Keratinocyte (primary cell): ENCODE measurements at regions not wholly inside any gene's neighbourhood (a gene's known extent, or its start where the extent isn't known, plus 50 kb on each side); places are given as distances from the start of the nearest gene placed in this dataset.

Experiments used
- DNase-seq: peaks from one replicate; pipeline ENCODE4 v3.0.0-alpha.2; 2011; ENCODE audit warnings: low read depth, missing footprints, low spot score
- FAIRE-seq: peaks from 2 replicates; lab custom pipeline; 2011; peaks lifted over from hg19 to GRCh38; lab: Jason Lieb, UNC
- H2AFZ ChIP-seq: 2 replicates; pipeline ENCODE4 v1.6.0; 2012; ENCODE audit warnings: low read length, control low read depth, inconsistent platforms; ENCODE audit not compliant: control insufficient read depth
- H3K27ac ChIP-seq: 2 replicates; pipeline ENCODE4 v1.5.1; 2011; ENCODE audit warnings: low read length; ENCODE audit not compliant: control insufficient read depth, insufficient read depth
- H3K27me3 ChIP-seq: 3 replicates; pipeline ENCODE4 v1.6.0; 2011; ENCODE audit warnings: low read length; ENCODE audit not compliant: control insufficient read depth, insufficient read depth; ENCODE audit errors: extremely low read depth
- H3K36me3 ChIP-seq, 2 experiments: 2 replicates in 1 of 2; 3 replicates in 1 of 2; pipeline ENCODE4 v1.5.1; 2011; ENCODE audit warnings: low read length in 2 of 2, mild to moderate bottlenecking in 1 of 2; ENCODE audit not compliant: control insufficient read depth in 2 of 2, insufficient read depth in 2 of 2; ENCODE audit errors: extremely low read depth in 1 of 2
- H3K4me1 ChIP-seq: 3 replicates; pipeline ENCODE4 v1.5.1; 2011; ENCODE audit warnings: low read length; ENCODE audit not compliant: control insufficient read depth, insufficient read depth; ENCODE audit errors: extremely low read depth
- H3K4me2 ChIP-seq: 3 replicates; pipeline ENCODE4 v1.6.0; 2011; ENCODE audit warnings: low read depth, low read length; ENCODE audit not compliant: control insufficient read depth, insufficient read depth; ENCODE audit errors: extremely low read depth
- H3K4me3 ChIP-seq, 3 experiments: fragments of 200-600 bp in 1 of 3; sonication (generic) in 1 of 3; 2 replicates in 2 of 3; 3 replicates in 1 of 3; pipeline ENCODE4 v1.5.1; 2011 to 2016; ENCODE audit warnings: low read length in 3 of 3, mild to moderate bottlenecking in 3 of 3, control low read depth in 2 of 3, inconsistent platforms in 1 of 3, low read depth in 1 of 3, mixed read lengths in 1 of 3, mixed run types in 1 of 3, moderate library complexity in 1 of 3; ENCODE audit not compliant: control insufficient read depth in 2 of 3, insufficient read depth in 2 of 3; ENCODE audit errors: extremely low read depth in 1 of 3
- H3K79me2 ChIP-seq: 2 replicates; pipeline ENCODE4 v1.6.0; 2012; ENCODE audit warnings: low read length; ENCODE audit not compliant: control insufficient read depth, insufficient read depth
- H3K9ac ChIP-seq: 3 replicates; pipeline ENCODE4 v1.6.0; 2011; ENCODE audit warnings: low read length; ENCODE audit not compliant: control insufficient read depth, insufficient read depth; ENCODE audit errors: extremely low read depth
- H3K9me1 ChIP-seq: 3 replicates; pipeline ENCODE4 v1.6.0; 2011; ENCODE audit warnings: low read length; ENCODE audit not compliant: control insufficient read depth, insufficient read depth; ENCODE audit errors: extremely low read depth
- H3K9me3 ChIP-seq: 2 replicates; pipeline ENCODE4 v1.5.1; 2012; ENCODE audit warnings: low read depth, low read length; ENCODE audit not compliant: control insufficient read depth
- H4K20me1 ChIP-seq: 3 replicates; pipeline ENCODE4 v1.6.0; 2011; ENCODE audit warnings: low read length; ENCODE audit not compliant: control insufficient read depth, insufficient read depth; ENCODE audit errors: extremely low read depth
- EZH2 ChIP-seq: IDR thresholded peaks from one replicate; pipeline ENCODE4 v1.6.1; 2012; ENCODE audit warnings: inconsistent platforms, mild to moderate bottlenecking, low read length, moderate library complexity
- dilution Hi-C: fragments of 300-500 bp; cut with MboI; formaldehyde crosslinking; loops from one replicate; pipeline ENCODE4 v1.7.0; 2020; ENCODE audit warnings: low sequenced_read_pairs; ENCODE audit not compliant: extremely low pct_ligation_motif_present
- TF ChIP-seq, protein P1 (sequence below), 3 experiments: IDR thresholded peaks in 1 of 3; conservative IDR thresholded peaks in 1 of 3; optimal IDR thresholded peaks in 1 of 3; 2 replicates in 2 of 3; 3 replicates in 1 of 3; pipeline versions ENCODE3 to v1.5.1; 2011; ENCODE audit warnings: low read length in 3 of 3, mild to moderate bottlenecking in 3 of 3, moderate library complexity in 2 of 3, control low read depth in 1 of 3, inconsistent platforms in 1 of 3; ENCODE audit not compliant: insufficient read depth in 2 of 3; ENCODE audit errors: extremely low read depth in 1 of 3

DNA sequence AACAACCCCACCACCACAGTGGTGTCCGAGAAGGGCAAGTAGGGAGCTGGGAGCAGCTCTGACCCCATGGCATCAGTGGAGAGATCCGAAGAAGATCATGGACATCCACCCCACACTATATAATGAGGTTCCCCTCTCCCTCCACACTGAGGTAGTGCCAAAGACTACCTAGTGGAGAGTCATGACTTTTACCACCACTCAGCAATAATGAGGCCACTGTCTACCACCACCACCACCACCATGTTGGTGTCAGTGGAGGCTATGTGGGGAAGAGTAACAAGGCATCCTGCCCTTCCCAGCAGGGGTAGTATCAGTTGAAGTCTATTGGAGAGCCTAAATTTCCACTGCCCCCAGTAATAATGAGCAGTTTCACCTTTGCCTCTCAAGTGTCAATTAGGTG is 321.7 kb upstream of the ZC3H15 start:
- DNase-seq (no peak), FAIRE-seq (no peak)
- H3K9ac ChIP-seq: no peak overlapping the region
- H3K4me1 ChIP-seq: no peaks in the 10 kb centered on the region
- H3K27ac ChIP-seq: no peak overlapping the region
- no peaks in the 10 kb centered on the region for H3K36me3 ChIP-seq
- no peak overlapping the region for H3K4me2 ChIP-seq
- no peaks in the 10 kb centered on the region for H3K9me3 ChIP-seq
- H3K79me2 ChIP-seq: no peaks in the 10 kb centered on the region
- H4K20me1 ChIP-seq: no peaks in the 10 kb centered on the region
- no peak overlapping the region for H3K4me3 ChIP-seq
- TF ChIP-seq EZH2: no peak
- TF ChIP-seq, protein P1, sequence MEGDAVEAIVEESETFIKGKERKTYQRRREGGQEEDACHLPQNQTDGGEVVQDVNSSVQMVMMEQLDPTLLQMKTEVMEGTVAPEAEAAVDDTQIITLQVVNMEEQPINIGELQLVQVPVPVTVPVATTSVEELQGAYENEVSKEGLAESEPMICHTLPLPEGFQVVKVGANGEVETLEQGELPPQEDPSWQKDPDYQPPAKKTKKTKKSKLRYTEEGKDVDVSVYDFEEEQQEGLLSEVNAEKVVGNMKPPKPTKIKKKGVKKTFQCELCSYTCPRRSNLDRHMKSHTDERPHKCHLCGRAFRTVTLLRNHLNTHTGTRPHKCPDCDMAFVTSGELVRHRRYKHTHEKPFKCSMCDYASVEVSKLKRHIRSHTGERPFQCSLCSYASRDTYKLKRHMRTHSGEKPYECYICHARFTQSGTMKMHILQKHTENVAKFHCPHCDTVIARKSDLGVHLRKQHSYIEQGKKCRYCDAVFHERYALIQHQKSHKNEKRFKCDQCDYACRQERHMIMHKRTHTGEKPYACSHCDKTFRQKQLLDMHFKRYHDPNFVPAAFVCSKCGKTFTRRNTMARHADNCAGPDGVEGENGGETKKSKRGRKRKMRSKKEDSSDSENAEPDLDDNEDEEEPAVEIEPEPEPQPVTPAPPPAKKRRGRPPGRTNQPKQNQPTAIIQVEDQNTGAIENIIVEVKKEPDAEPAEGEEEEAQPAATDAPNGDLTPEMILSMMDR (optimal IDR thresholded peaks at IDR 0.05 in 1 of 3, IDR thresholded peaks at IDR 0.05 in 1 of 3, conservative IDR thresholded peaks at IDR 0.05 in 1 of 3; ENCODE audit: extremely low read depth in 1 of 3, insufficient read depth in 2 of 3, low read length in 3 of 3): no peak
- H3K27me3 ChIP-seq: no peaks in the 10 kb centered on the region
- H2AFZ ChIP-seq: no peak overlapping the region
- no peaks in the 10 kb centered on the region for H3K9me1 ChIP-seq
- dilution Hi-C loops: no loop called here

DNA sequence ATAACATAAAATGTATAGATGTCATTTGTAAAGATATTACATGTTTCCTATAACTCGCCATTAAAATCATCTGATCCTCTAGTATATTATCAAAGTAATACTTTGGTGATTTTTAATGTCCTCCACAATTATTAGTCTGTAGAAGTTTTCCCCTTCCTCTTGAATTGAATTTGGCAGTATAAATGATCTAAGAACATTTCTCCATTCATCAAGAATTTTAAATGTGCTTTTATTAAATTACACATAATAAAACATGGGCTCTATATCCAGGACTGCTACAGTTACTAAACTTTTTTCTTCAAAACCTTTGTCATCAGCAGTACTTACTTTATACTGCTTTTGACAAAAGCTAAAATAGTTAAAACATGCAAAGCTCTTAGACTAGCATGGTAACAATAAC is 315.4 kb upstream of the ZC3H15 start:
- TF ChIP-seq, protein P1 (optimal IDR thresholded peaks at IDR 0.05 in 1 of 3, IDR thresholded peaks at IDR 0.05 in 1 of 3, conservative IDR thresholded peaks at IDR 0.05 in 1 of 3; ENCODE audit: extremely low read depth in 1 of 3, insufficient read depth in 2 of 3, low read length in 3 of 3): no peak
- no peak for TF ChIP-seq EZH2
- FAIRE-seq: no peak
- dilution Hi-C loops: no loop called here

More for the DNA sequence above, 315.4 kb upstream of the ZC3H15 start:
- Histone ChIP-seq H4K20me1 (no peaks in the 10 kb centered on the region), H3K9me1 (no peaks in the 10 kb centered on the region), H3K36me3 (no peaks in the 10 kb centered on the region), H3K27ac (no peak overlapping the region), H3K27me3 (no peaks in the 10 kb centered on the region), H2AFZ (no peak overlapping the region), H3K9me3 (no peaks in the 10 kb centered on the region), H3K9ac (no peak overlapping the region), H3K4me1 (no peaks in the 10 kb centered on the region), H3K79me2 (no peaks in the 10 kb centered on the region), H3K4me2 (no peak overlapping the region), H3K4me3 (no peak overlapping the region)
- DNase-seq: no peak
